GM18505 (cell line): ENCODE measurements at regions not wholly inside any gene's neighbourhood (a gene's known extent, or its start where the extent isn't known, plus 50 kb on each side); places are given as distances from the start of the nearest gene placed in this dataset.

Experiments used
- ATAC-seq: cut with Tn5 transposase; IDR thresholded peaks from one replicate; pipeline ENCODE4 v1.9.1; 2021; ENCODE audit not compliant: unreplicated experiment
- POLR2A ChIP-seq: IDR thresholded peaks from 4 replicates; pipeline ENCODE4 v1.6.1; 2011; ENCODE audit warnings: borderline replicate concordance; ENCODE audit not compliant: insufficient read depth, insufficient read length; ENCODE audit errors: extremely low read depth

GRCh38 chr6:115832786-115833185 is 227.9 kb downstream of the FRK start:
- TF ChIP-seq POLR2A: no peak
- ATAC-seq: no peak

- no peak for ATAC-seq
- no peak for TF ChIP-seq POLR2A
These were observed 228.5 kb downstream of the FRK start for GRCh38 chr6:115832186-115832585.

GRCh38 chr6:115830895-115831294 is 229.8 kb downstream of the FRK start:
- no peak for TF ChIP-seq POLR2A
- peak; percentile 73 for ATAC-seq

GRCh38 chr6:115821798-115822197 is 238.9 kb downstream of the FRK start:
- no peak for TF ChIP-seq POLR2A
- ATAC-seq: no peak

- TF ChIP-seq POLR2A: no peak
- no peak for ATAC-seq
These were observed 241.2 kb downstream of the FRK start for GRCh38 chr6:115819506-115819905.

- ATAC-seq: no peak
- TF ChIP-seq POLR2A: no peak
These were observed 243.5 kb downstream of the FRK start for GRCh38 chr6:115817161-115817560.

GRCh38 chr6:115814907-115815306 is 245.8 kb downstream of the FRK start:
- ATAC-seq: no peak
- no peak for TF ChIP-seq POLR2A

GRCh38 chr6:115811541-115811940 is 249.2 kb downstream of the FRK start:
- ATAC-seq: no peak
- no peak for TF ChIP-seq POLR2A

- no peak for TF ChIP-seq POLR2A
- ATAC-seq: no peak
These were observed 262.5 kb downstream of the FRK start for GRCh38 chr6:115798229-115798628.

- no peak for TF ChIP-seq POLR2A
- ATAC-seq: no peak
These were observed 263.9 kb downstream of the FRK start for GRCh38 chr6:115796829-115797228.

- no peak for ATAC-seq
These were observed 264.6 kb downstream of the FRK start for GRCh38 chr6:115796061-115796460.

GRCh38 chr6:115783402-115784061 is 277.2 kb downstream of the FRK start:
- ATAC-seq: no peak
- no peak for TF ChIP-seq POLR2A

More at GRCh38 chr6:115796061-115796460, 264.6 kb downstream of the FRK start:
- no peak for TF ChIP-seq POLR2A

GRCh38 chr6:115782612-115783011 is 278.1 kb downstream of the FRK start:
- no peak for TF ChIP-seq POLR2A
- no peak for ATAC-seq

- TF ChIP-seq POLR2A: no peak
- no peak for ATAC-seq
These were observed 286.9 kb downstream of the FRK start for GRCh38 chr6:115773741-115774140.

GRCh38 chr6:115770851-115771250 is 289.8 kb downstream of the FRK start:
- ATAC-seq: no peak
- TF ChIP-seq POLR2A: no peak
